H1 (cell line): ENCODE measurements at regions not wholly inside any gene's neighbourhood (a gene's known extent, or its start where the extent isn't known, plus 50 kb on each side); places are given as distances from the start of the nearest gene placed in this dataset.

ENCODE experiments used
- CTCF ChIA-PET: fragments of 300-600 bp; sonication (Branson Sonifier 250); formaldehyde crosslinking; loops from one replicate; lab custom pipeline; 2021; ENCODE audit not compliant: partially characterized antibody; lab: Charles Lee
- POLR2A ChIA-PET: fragments of 300-600 bp; sonication (Branson Sonifier 250); formaldehyde crosslinking; loops from one replicate; lab custom pipeline; 2021; ENCODE audit warnings: inconsistent platforms; ENCODE audit not compliant: partially characterized antibody; lab: Charles Lee
- DNase-seq, 2 experiments: peaks; one replicate each; pipeline versions ENCODE4 v3.0.0 to v3.0.0-alpha.2; 2010 to 2022; ENCODE audit warnings: low spot score in 2 of 2, low read depth in 1 of 2, mixed read lengths in 1 of 2
- FAIRE-seq: peaks from 2 replicates; lab custom pipeline; 2011; peaks lifted over from hg19 to GRCh38; lab: Jason Lieb, UNC
- H2AFZ ChIP-seq: 2 replicates; pipeline ENCODE4 v1.8.1; 2012; ENCODE audit warnings: low read length, inconsistent platforms
- H2AK5ac ChIP-seq: 2 replicates; pipeline ENCODE4 v1.6.1; 2013; ENCODE audit warnings: low read depth, low read length
- H2BK120ac ChIP-seq: replicated peaks from 2 replicates; pipeline ENCODE3; 2013; ENCODE audit warnings: low read depth, low read length, inconsistent platforms
- H2BK12ac ChIP-seq: 2 replicates; pipeline ENCODE4 v1.6.1; 2013; ENCODE audit warnings: low read depth, low read length
- H2BK15ac ChIP-seq: 2 replicates; pipeline ENCODE4 v1.6.1; 2013; ENCODE audit warnings: low read length
- H2BK20ac ChIP-seq: 2 replicates; pipeline ENCODE4 v1.6.1; 2013; ENCODE audit warnings: low read length
- H2BK5ac ChIP-seq: 2 replicates; pipeline ENCODE4 v1.6.1; 2013; ENCODE audit warnings: low read depth, low read length
- H3K14ac ChIP-seq: 2 replicates; pipeline ENCODE4 v1.6.1; 2013; ENCODE audit warnings: inconsistent platforms; ENCODE audit not compliant: insufficient read length
- H3K18ac ChIP-seq: 2 replicates; pipeline ENCODE4 v1.6.1; 2013; ENCODE audit warnings: low read length; ENCODE audit errors: extremely low read depth
- H3K23ac ChIP-seq: 2 replicates; pipeline ENCODE4 v1.6.1; 2013; ENCODE audit warnings: inconsistent platforms; ENCODE audit not compliant: insufficient read length
- H3K23me2 ChIP-seq: 2 replicates; pipeline ENCODE4 v1.6.1; 2013; ENCODE audit warnings: low read depth, low read length
- H3K27ac ChIP-seq: 2 replicates; pipeline ENCODE4 v1.6.1; 2011; ENCODE audit warnings: low read depth, low read length, inconsistent platforms
- H3K27me3 ChIP-seq, 4 experiments: replicated peaks in 1 of 4; 1 replicate in 1 of 4; 2 replicates in 3 of 4; pipeline versions ENCODE4 v1.6.1 to v1.8.1; 2011 to 2013; ENCODE audit warnings: low read length in 3 of 4, mild to moderate bottlenecking in 3 of 4, inconsistent platforms in 2 of 4, mixed read lengths in 2 of 4, moderate library complexity in 1 of 4; ENCODE audit not compliant: control insufficient read depth in 3 of 4, insufficient read depth in 3 of 4; ENCODE audit errors: extremely low read depth in 1 of 4
- H3K36me3 ChIP-seq, 4 experiments: 2 replicates each; pipeline versions ENCODE4 v1.6.1 to v1.8.1; 2011 to 2013; ENCODE audit warnings: mild to moderate bottlenecking in 4 of 4, low read length in 3 of 4, moderate library complexity in 2 of 4, control low read depth in 1 of 4, inconsistent platforms in 1 of 4; ENCODE audit not compliant: insufficient read depth in 4 of 4, control insufficient read depth in 2 of 4
- H3K4ac ChIP-seq: replicated peaks from 2 replicates; pipeline ENCODE3; 2013; ENCODE audit warnings: low read length, low read depth, mixed read lengths, inconsistent platforms; ENCODE audit not compliant: insufficient read length
- H3K4me1 ChIP-seq, 4 experiments: replicated peaks in 1 of 4; 1 replicate in 1 of 4; 2 replicates in 3 of 4; pipeline versions ENCODE4 v1.6.1 to v1.8.1; 2011 to 2013; ENCODE audit warnings: low read length in 3 of 4, inconsistent platforms in 2 of 4, mixed read lengths in 1 of 4; ENCODE audit not compliant: insufficient read depth in 4 of 4, control insufficient read depth in 3 of 4
- H3K4me2 ChIP-seq, 2 experiments: 2 replicates each; pipeline versions ENCODE4 v1.6.1 to v1.8.1; 2011 to 2013; ENCODE audit warnings: low read depth in 2 of 2, low read length in 2 of 2, control low read depth in 1 of 2, inconsistent platforms in 1 of 2, mild to moderate bottlenecking in 1 of 2; ENCODE audit not compliant: insufficient read depth in 1 of 2
- H3K4me3 ChIP-seq, 4 experiments: fragments of 200-600, 300-600 bp in 1 of 4; sonication (generic), shearing (Covaris generic), sonication (Bioruptor Twin) in 1 of 4; 2 replicates each; pipeline versions ENCODE4 v1.5.1 to v1.8.1; 2011 to 2016; ENCODE audit warnings: low read length in 4 of 4, low read depth in 3 of 4, control low read depth in 2 of 4, inconsistent platforms in 2 of 4, mild to moderate bottlenecking in 2 of 4, mixed read lengths in 1 of 4, moderate library complexity in 1 of 4; ENCODE audit not compliant: insufficient read depth in 2 of 4; ENCODE audit errors: extremely low read depth in 1 of 4
- H3K56ac ChIP-seq: replicated peaks from 2 replicates; pipeline ENCODE3; 2013; ENCODE audit warnings: low read depth, mild to moderate bottlenecking, mixed read lengths, low read length, inconsistent platforms; ENCODE audit not compliant: insufficient read length
- H3K79me1 ChIP-seq: 2 replicates; pipeline ENCODE4 v1.6.1; 2013; ENCODE audit warnings: low read depth, low read length, control low read depth
- H3K79me2 ChIP-seq, 2 experiments: 2 replicates each; pipeline versions ENCODE4 v1.6.1 to v1.8.1; 2012 to 2013; ENCODE audit warnings: low read length in 2 of 2, mild to moderate bottlenecking in 2 of 2, inconsistent platforms in 1 of 2; ENCODE audit not compliant: insufficient read depth in 2 of 2, control insufficient read depth in 1 of 2
- H3K9ac ChIP-seq, 4 experiments: replicated peaks in 1 of 4; 1 replicate in 1 of 4; 2 replicates in 3 of 4; pipeline versions ENCODE4 v1.6.1 to v1.8.1; 2011 to 2013; ENCODE audit warnings: low read depth in 3 of 4, low read length in 3 of 4, control low read depth in 2 of 4, mild to moderate bottlenecking in 2 of 4, moderate library complexity in 2 of 4, inconsistent platforms in 1 of 4; ENCODE audit errors: extremely low read depth in 1 of 4
- H3K9me3 ChIP-seq, 2 experiments: 2 replicates each; pipeline versions ENCODE4 v1.6.1 to v1.8.1; 2012 to 2013; ENCODE audit warnings: mild to moderate bottlenecking in 2 of 2, moderate library complexity in 2 of 2, control low read depth in 1 of 2, inconsistent platforms in 1 of 2, low read depth in 1 of 2, low read length in 1 of 2, mixed read lengths in 1 of 2; ENCODE audit not compliant: insufficient read depth in 2 of 2
- H4K20me1 ChIP-seq, 2 experiments: replicated peaks in 1 of 2; 2 replicates each; pipeline versions ENCODE3 to v1.8.1; 2011 to 2013; ENCODE audit warnings: inconsistent platforms in 2 of 2, low read length in 2 of 2, mild to moderate bottlenecking in 1 of 2; ENCODE audit not compliant: insufficient read depth in 2 of 2, control insufficient read depth in 1 of 2
- H4K5ac ChIP-seq: 2 replicates; pipeline ENCODE4 v1.6.1; 2013; ENCODE audit warnings: low read length, low read depth, mixed read lengths, inconsistent platforms; ENCODE audit not compliant: insufficient read length
- H4K8ac ChIP-seq: 2 replicates; pipeline ENCODE4 v1.8.0; 2013; ENCODE audit warnings: mild to moderate bottlenecking, moderate library complexity, low read length, inconsistent platforms; ENCODE audit not compliant: insufficient read depth; ENCODE audit errors: extremely low read depth
- H4K91ac ChIP-seq: replicated peaks from 2 replicates; pipeline ENCODE3; 2013; ENCODE audit warnings: low read length, mixed read lengths, inconsistent platforms; ENCODE audit not compliant: insufficient read length
- CHD2 ChIP-seq: IDR thresholded peaks from 2 replicates; pipeline ENCODE4 v1.6.1; 2012; ENCODE audit warnings: low read length, improper control_type of control experiment
- ZNF274 ChIP-seq: IDR thresholded peaks from 2 replicates; pipeline ENCODE4 v1.7.0; 2012; ENCODE audit warnings: low read length, borderline replicate concordance; ENCODE audit errors: extremely low read depth
- WGBS, 2 experiments: shearing (Covaris generic) in 1 of 2; methylation state at CpG; one replicate each; pipeline versions ENCODE4 v1.1.6 to v1.1.7; 2013 to 2015; ENCODE audit warnings: low lambda C conversion rate in 2 of 2, mixed read lengths in 2 of 2, inconsistent platforms in 1 of 2, low coverage in 1 of 2, missing lambda C conversion rate in 1 of 2; ENCODE audit not compliant: insufficient replicate concordance in 2 of 2, insufficient coverage in 1 of 2, insufficient read length in 1 of 2; ENCODE audit errors: extremely low coverage in 1 of 2, missing lambda C conversion rate in 1 of 2; 5-methylcytosine and 5-hydroxymethylcytosine counted together

DNA sequence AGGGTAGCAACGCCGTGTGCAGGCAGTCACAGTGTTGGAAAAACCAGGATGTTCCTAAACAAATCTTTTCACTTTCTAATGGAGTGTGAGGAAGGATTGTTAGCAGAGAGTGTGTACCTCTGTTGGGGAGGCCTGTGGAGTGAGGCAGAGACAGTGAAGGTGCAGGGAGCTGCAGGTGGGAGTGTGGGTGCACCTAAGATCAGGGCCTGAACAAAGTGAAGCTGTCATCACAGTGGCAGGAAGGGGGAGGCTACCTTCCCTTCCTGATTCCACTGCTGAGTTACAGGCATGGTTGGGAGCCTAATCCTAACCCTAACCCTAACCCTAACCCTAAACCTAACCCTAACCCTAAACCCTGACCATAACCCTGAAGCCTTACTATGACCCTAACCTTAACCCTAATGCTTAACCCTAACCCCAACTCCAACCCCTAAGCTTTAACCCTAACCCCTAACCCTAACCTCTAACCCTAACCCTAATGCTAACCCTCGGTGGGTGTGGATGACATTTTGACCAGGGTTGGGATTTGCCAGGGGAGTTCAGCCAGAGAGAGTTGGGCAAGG, 158.8 kb upstream of the KLF6 start:
- Histone ChIP-seq H3K9ac (no peak overlapping the region), H3K23ac (no peak overlapping the region), H4K8ac (no peak overlapping the region), H2BK5ac (no peak overlapping the region), H2BK15ac (peak overlapping the region; percentile 76; the same call in 1 of the 2 replicates), H2BK20ac (no peak overlapping the region), H3K4me1 (peaks cover 0 to 3% (median 0%) of the 10 kb centered on the region in 4 experiments; a peak in 2 of 7 replicates), H2AK5ac (0 out of 2 replicates have a peak overlapping the region, but pooled peaks have one; percentile 10), H3K14ac (no peak overlapping the region), H3K79me1 (no peaks in the 10 kb centered on the region), H2AFZ (no peak overlapping the region), H3K18ac (no peak overlapping the region), H3K27me3 (no peaks in the 10 kb centered on the region), H2BK12ac (peak overlapping the region; percentile 63; the same call in 1 of the 2 replicates), H2BK120ac (no peak overlapping the region), H3K4me3 (no peak overlapping the region), H3K79me2 (no peaks in the 10 kb centered on the region), H3K56ac (no peak overlapping the region), H3K36me3 (no peaks in the 10 kb centered on the region), H3K4me2 (no peak overlapping the region), H3K4ac (no peak overlapping the region), H3K23me2 (peaks cover 3% of the 10 kb centered on the region; the same call in 1 of the 2 replicates), H4K91ac (no peak overlapping the region), H3K9me3 (0 out of 4 replicates have a peak, but pooled peaks cover 0 to 3% of the 10 kb centered on the region in 2 experiments), H3K27ac (no peak overlapping the region), H4K20me1 (no peaks in the 10 kb centered on the region), H4K5ac (no peak overlapping the region)
- FAIRE-seq (no peak), DNase-seq (no peak)
- WGBS, 2 experiments = 100% methylated on average over 3 of the region's 3 CpGs; no CpG with 5 or more reads in 1 of the 2 experiments
- TF ChIP-seq ZNF274 = no peak
- no peak for TF ChIP-seq CHD2
- POLR2A ChIA-PET = no interaction called here
- CTCF ChIA-PET = no interaction called here
